ENCODE measurements at regions not wholly inside any gene's neighbourhood (a gene's known extent, or its start where the extent isn't known, plus 50 kb on each side); places are given as distances from the start of the nearest gene placed in this dataset.
"Not testable (repeated sequence)": the region's sequence is repeated elsewhere in the genome, so short reads cannot be mapped to it uniquely, and the experiment has no call there.

- POLR2A ChIA-PET, result no interaction called here
- no peaks in the 10 kb centered on the region for H4K20me1 ChIP-seq (ENCODE audit: control insufficient read depth, insufficient read depth)
- FAIRE-seq, result peak; percentile 23
Measured at GRCh38 chr4:123236606-123237005, 160.0 kb upstream of the SPRY1 start.

DNA sequence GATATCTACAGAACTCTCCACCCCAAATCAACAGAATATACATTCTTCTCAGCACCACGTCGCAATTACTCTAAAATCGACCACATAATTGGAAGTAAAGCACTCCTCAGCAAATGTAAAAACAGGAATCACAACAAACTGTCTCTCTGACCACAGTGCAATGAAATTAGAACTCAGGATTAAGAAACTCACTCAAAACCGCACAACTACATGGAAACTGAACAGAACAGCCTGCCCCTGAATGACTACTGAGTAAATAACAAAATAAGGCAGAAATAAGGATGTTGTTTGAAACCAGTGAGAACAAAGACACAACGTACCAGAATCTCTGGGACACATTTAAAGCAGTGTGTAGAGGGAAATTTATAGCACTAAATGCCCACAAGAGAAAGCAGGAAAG, 156.3 kb upstream of the SPRY1 start:
- BruUV-seq (replicated peaks); H3K9me3 ChIP-seq (replicated peaks; ENCODE audit: control insufficient read depth, insufficient read depth, low read length); ATAC-seq; H4K20me1 ChIP-seq (ENCODE audit: control insufficient read depth, insufficient read depth); H3K36me3 ChIP-seq (ENCODE audit: control insufficient read depth in 2 of 2, insufficient read depth in 2 of 2, low read length in 1 of 2); SMC1A ChIA-PET (ENCODE audit: uncharacterized antibody, unreplicated experiment); DNase-seq (ENCODE audit: low read depth, low spot score); intact Hi-C loops (cut with micrococcal nuclease; ENCODE audit: unreplicated experiment); RAD21 ChIA-PET (ENCODE audit: unreplicated experiment); H3K9ac ChIP-seq (ENCODE audit: control insufficient read depth, insufficient read depth, low read length); H3K27ac ChIP-seq (ENCODE audit: control insufficient read depth, insufficient read depth); H3K4me2 ChIP-seq (ENCODE audit: control insufficient read depth, insufficient read depth); H3K27me3 ChIP-seq (replicated peaks in 1 of 2; ENCODE audit: control insufficient read depth in 2 of 2, insufficient read depth in 2 of 2, low read length in 1 of 2); H2AFZ ChIP-seq (ENCODE audit: control insufficient read depth, low read depth, low read length); H3K4me1 ChIP-seq (ENCODE audit: control insufficient read depth, insufficient read depth, low read length); FAIRE-seq; in situ Hi-C loops (cut with MboI); H3K4me3 ChIP-seq; H3K79me2 ChIP-seq (ENCODE audit: control insufficient read depth, insufficient read depth, low read length); POLR2A ChIA-PET: not testable (repeated sequence)
- 86% methylated on average over 5 of the region's 5 CpGs for WGBS (ENCODE audit: insufficient coverage, insufficient replicate concordance, low lambda C conversion rate, missing lambda C conversion rate)
- CTCF ChIA-PET, result interaction anchor here (0.6 kb wide), 1 partner anchor 13 kb away, joined by 3 read pairs; no protein-coding TSS in a partner anchor

More at GRCh38 chr4:123236606-123237005, 160.0 kb upstream of the SPRY1 start:
- in situ Hi-C loops (cut with MboI), result no loop called here
- intact Hi-C loops (cut with micrococcal nuclease; ENCODE audit: unreplicated experiment), result no loop called here
- DNase-seq (ENCODE audit: low read depth, low spot score), result no peak
- H3K36me3 ChIP-seq (ENCODE audit: control insufficient read depth in 2 of 2, insufficient read depth in 2 of 2, low read length in 1 of 2), result no peaks in the 10 kb centered on the region
- 29% methylated on average over 2 of the region's 2 CpGs for WGBS (ENCODE audit: insufficient coverage, insufficient replicate concordance, low lambda C conversion rate, missing lambda C conversion rate)
- no TSS peak for BruUV-seq (replicated peaks)
- H3K9me3 ChIP-seq (replicated peaks; ENCODE audit: control insufficient read depth, insufficient read depth, low read length), result no peaks in the 10 kb centered on the region
- ChIA-PET SMC1A (ENCODE audit: uncharacterized antibody, unreplicated experiment) (no interaction called here), CTCF (interaction anchor here (1.1 kb wide), 1 partner anchor 12 kb away, joined by 3 read pairs; no protein-coding TSS in a partner anchor), RAD21 (ENCODE audit: unreplicated experiment) (no interaction called here)
- no peak overlapping the region for H3K4me2 ChIP-seq (ENCODE audit: control insufficient read depth, insufficient read depth)
- no peak overlapping the region for H3K9ac ChIP-seq (ENCODE audit: control insufficient read depth, insufficient read depth, low read length)
- TF ChIP-seq KDM1A (IDR thresholded peaks at IDR 0.05; ENCODE audit: borderline replicate concordance) (no peak), ZBTB33 (IDR thresholded peaks at IDR 0.05) (no peak), EED (IDR thresholded peaks at IDR 0.05; ENCODE audit: low read depth) (no peak), ZNF207 (IDR thresholded peaks at IDR 0.05; ENCODE audit: borderline replicate concordance) (no peak), IRF4 (IDR thresholded peaks at IDR 0.05; ENCODE audit: low read depth, low read length) (no peak), SP1 (IDR thresholded peaks at IDR 0.05; ENCODE audit: low read depth, low read length) (no peak), PAX8 (IDR thresholded peaks at IDR 0.05) (no peak), POLR2AphosphoS2 (IDR thresholded peaks at IDR 0.05; ENCODE audit: low read depth, low read length) (no peak), STAT3 (IDR thresholded peaks at IDR 0.05; ENCODE audit: low read depth, low read length) (no peak)
- TF ChIP-seq, protein P1, sequence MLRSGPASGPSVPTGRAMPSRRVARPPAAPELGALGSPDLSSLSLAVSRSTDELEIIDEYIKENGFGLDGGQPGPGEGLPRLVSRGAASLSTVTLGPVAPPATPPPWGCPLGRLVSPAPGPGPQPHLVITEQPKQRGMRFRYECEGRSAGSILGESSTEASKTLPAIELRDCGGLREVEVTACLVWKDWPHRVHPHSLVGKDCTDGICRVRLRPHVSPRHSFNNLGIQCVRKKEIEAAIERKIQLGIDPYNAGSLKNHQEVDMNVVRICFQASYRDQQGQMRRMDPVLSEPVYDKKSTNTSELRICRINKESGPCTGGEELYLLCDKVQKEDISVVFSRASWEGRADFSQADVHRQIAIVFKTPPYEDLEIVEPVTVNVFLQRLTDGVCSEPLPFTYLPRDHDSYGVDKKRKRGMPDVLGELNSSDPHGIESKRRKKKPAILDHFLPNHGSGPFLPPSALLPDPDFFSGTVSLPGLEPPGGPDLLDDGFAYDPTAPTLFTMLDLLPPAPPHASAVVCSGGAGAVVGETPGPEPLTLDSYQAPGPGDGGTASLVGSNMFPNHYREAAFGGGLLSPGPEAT (IDR thresholded peaks at IDR 0.05; ENCODE audit: low read depth), result no peak
- TF ChIP-seq, protein P2, sequence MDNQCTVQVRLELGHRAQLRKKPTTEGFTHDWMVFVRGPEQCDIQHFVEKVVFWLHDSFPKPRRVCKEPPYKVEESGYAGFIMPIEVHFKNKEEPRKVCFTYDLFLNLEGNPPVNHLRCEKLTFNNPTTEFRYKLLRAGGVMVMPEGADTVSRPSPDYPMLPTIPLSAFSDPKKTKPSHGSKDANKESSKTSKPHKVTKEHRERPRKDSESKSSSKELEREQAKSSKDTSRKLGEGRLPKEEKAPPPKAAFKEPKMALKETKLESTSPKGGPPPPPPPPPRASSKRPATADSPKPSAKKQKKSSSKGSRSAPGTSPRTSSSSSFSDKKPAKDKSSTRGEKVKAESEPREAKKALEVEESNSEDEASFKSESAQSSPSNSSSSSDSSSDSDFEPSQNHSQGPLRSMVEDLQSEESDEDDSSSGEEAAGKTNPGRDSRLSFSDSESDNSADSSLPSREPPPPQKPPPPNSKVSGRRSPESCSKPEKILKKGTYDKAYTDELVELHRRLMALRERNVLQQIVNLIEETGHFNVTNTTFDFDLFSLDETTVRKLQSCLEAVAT (IDR thresholded peaks at IDR 0.05), result no peak
- H3K4me1 ChIP-seq (ENCODE audit: control insufficient read depth, insufficient read depth, low read length), result no peaks in the 10 kb centered on the region
- ATAC-seq, result no peak
- H3K27ac ChIP-seq (ENCODE audit: control insufficient read depth, insufficient read depth), result no peak overlapping the region
- H3K4me3 ChIP-seq, result no peak overlapping the region
- no peaks in the 10 kb centered on the region for H3K79me2 ChIP-seq (ENCODE audit: control insufficient read depth, insufficient read depth, low read length)
- no peak overlapping the region for H2AFZ ChIP-seq (ENCODE audit: control insufficient read depth, low read depth, low read length)
- H3K27me3 ChIP-seq (replicated peaks in 1 of 2; ENCODE audit: control insufficient read depth in 2 of 2, insufficient read depth in 2 of 2, low read length in 1 of 2), result no peaks in the 10 kb centered on the region
